ENCODE measurements at regions not wholly inside any gene's neighbourhood (a gene's known extent, or its start where the extent isn't known, plus 50 kb on each side); places are given as distances from the start of the nearest gene placed in this dataset.

- Histone ChIP-seq H4K20me1 (ENCODE audit: insufficient read depth, low read length) (no peaks in the 10 kb centered on the region), H3K79me2 (ENCODE audit: insufficient read depth, low read length) (no peaks in the 10 kb centered on the region), H3K27me3 (ENCODE audit: insufficient read depth, low read length, poor library complexity) (no peaks in the 10 kb centered on the region), H3K36me3 (ENCODE audit: insufficient read depth, low read length) (no peaks in the 10 kb centered on the region), H3K9me3 (ENCODE audit: insufficient read depth, low read length, severe bottlenecking) (no peaks in the 10 kb centered on the region), H3K4me3 (ENCODE audit: low read depth in 1 of 2, low read length in 2 of 2) (no peak overlapping the region), H3K9ac (ENCODE audit: low read depth, low read length) (no peak overlapping the region), H3K4me2 (ENCODE audit: insufficient read depth, low read length) (no peak overlapping the region), H2AFZ (ENCODE audit: low read depth, low read length) (no peak overlapping the region), H3K4me1 (ENCODE audit: insufficient read depth, low read length) (no peaks in the 10 kb centered on the region), H3K27ac (ENCODE audit: low read length) (no peak overlapping the region)
- ATAC-seq (ENCODE audit: insufficient read depth, low read depth): no peak
- no peak for DNase-seq
- TF ChIP-seq CTCF (IDR thresholded peaks at IDR 0.05; ENCODE audit: borderline replicate concordance, extremely low read depth, low read length, poor library complexity, severe bottlenecking) (no peak), EZH2 (IDR thresholded peaks at IDR 0.05; ENCODE audit: borderline replicate concordance, low read depth, low read length, severe bottlenecking) (no peak)
These were observed 832.7 kb downstream of the BRINP3 start for GRCh38 chr1:189644970-189645369.

GRCh38 chr1:189646066-189646465, 831.6 kb downstream of the BRINP3 start:
- Histone ChIP-seq H3K36me3 (ENCODE audit: insufficient read depth, low read length) (no peaks in the 10 kb centered on the region), H3K9ac (ENCODE audit: low read depth, low read length) (no peak overlapping the region), H3K4me3 (ENCODE audit: low read depth in 1 of 2, low read length in 2 of 2) (no peak overlapping the region), H3K27ac (ENCODE audit: low read length) (no peak overlapping the region), H3K4me1 (ENCODE audit: insufficient read depth, low read length) (no peaks in the 10 kb centered on the region), H2AFZ (ENCODE audit: low read depth, low read length) (no peak overlapping the region), H3K4me2 (ENCODE audit: insufficient read depth, low read length) (no peak overlapping the region), H3K9me3 (ENCODE audit: insufficient read depth, low read length, severe bottlenecking) (no peaks in the 10 kb centered on the region), H3K27me3 (ENCODE audit: insufficient read depth, low read length, poor library complexity) (no peaks in the 10 kb centered on the region), H3K79me2 (ENCODE audit: insufficient read depth, low read length) (no peaks in the 10 kb centered on the region), H4K20me1 (ENCODE audit: insufficient read depth, low read length) (no peaks in the 10 kb centered on the region)
- ATAC-seq (ENCODE audit: insufficient read depth, low read depth) (no peak), DNase-seq (no peak)
- no peak for TF ChIP-seq CTCF (IDR thresholded peaks at IDR 0.05; ENCODE audit: borderline replicate concordance, extremely low read depth, low read length, poor library complexity, severe bottlenecking)
- no peak for TF ChIP-seq EZH2 (IDR thresholded peaks at IDR 0.05; ENCODE audit: borderline replicate concordance, low read depth, low read length, severe bottlenecking)

GRCh38 chr1:189654906-189655305, 822.8 kb downstream of the BRINP3 start:
- no peaks in the 10 kb centered on the region for H3K4me1 ChIP-seq (ENCODE audit: insufficient read depth, low read length)
- ATAC-seq (ENCODE audit: insufficient read depth, low read depth) (no peak), DNase-seq (no peak)
- H4K20me1 ChIP-seq (ENCODE audit: insufficient read depth, low read length): no peaks in the 10 kb centered on the region
- H3K9me3 ChIP-seq (ENCODE audit: insufficient read depth, low read length, severe bottlenecking): no peaks in the 10 kb centered on the region
- H3K27me3 ChIP-seq (ENCODE audit: insufficient read depth, low read length, poor library complexity): no peaks in the 10 kb centered on the region
- TF ChIP-seq EZH2 (IDR thresholded peaks at IDR 0.05; ENCODE audit: borderline replicate concordance, low read depth, low read length, severe bottlenecking) (no peak), CTCF (IDR thresholded peaks at IDR 0.05; ENCODE audit: borderline replicate concordance, extremely low read depth, low read length, poor library complexity, severe bottlenecking) (no peak)
- H2AFZ ChIP-seq (ENCODE audit: low read depth, low read length): no peak overlapping the region
- no peak overlapping the region for H3K4me2 ChIP-seq (ENCODE audit: insufficient read depth, low read length)
- no peak overlapping the region for H3K4me3 ChIP-seq (ENCODE audit: low read depth in 1 of 2, low read length in 2 of 2)
- H3K36me3 ChIP-seq (ENCODE audit: insufficient read depth, low read length): no peaks in the 10 kb centered on the region
- H3K9ac ChIP-seq (ENCODE audit: low read depth, low read length): no peak overlapping the region
- H3K79me2 ChIP-seq (ENCODE audit: insufficient read depth, low read length): no peaks in the 10 kb centered on the region
- H3K27ac ChIP-seq (ENCODE audit: low read length): no peak overlapping the region
